Bronchial epithelial cell (primary cell): ENCODE measurements at regions not wholly inside any gene's neighbourhood (a gene's known extent, or its start where the extent isn't known, plus 50 kb on each side); places are given as distances from the start of the nearest gene placed in this dataset.
A peak's percentile ranks its signal among the peaks of the same experiment; 100 is the strongest.
"Not testable (repeated sequence)": the region's sequence is repeated elsewhere in the genome, so short reads cannot be mapped to it uniquely, and the experiment has no call there.

Source experiments
- DNase-seq: peaks from one replicate; pipeline ENCODE4 v3.0.0-alpha.2; 2010; ENCODE audit warnings: low read depth
- FAIRE-seq: peaks from 2 replicates; lab custom pipeline; 2011; peaks lifted over from hg19 to GRCh38; lab: Jason Lieb, UNC
- H3K27me3 ChIP-seq: 2 replicates; pipeline ENCODE4 v1.5.1; 2011; ENCODE audit warnings: low read length; ENCODE audit not compliant: control insufficient read depth, insufficient read depth
- H3K36me3 ChIP-seq: 2 replicates; pipeline ENCODE4 v1.5.1; 2011; ENCODE audit warnings: low read length; ENCODE audit not compliant: control insufficient read depth, insufficient read depth
- H3K4me3 ChIP-seq: 2 replicates; pipeline ENCODE4 v1.5.1; 2011; ENCODE audit warnings: mild to moderate bottlenecking, low read depth, low read length, control low read depth
- TF ChIP-seq, protein P1 (sequence below): IDR thresholded peaks from 2 replicates; pipeline ENCODE4 v1.5.1; 2011; ENCODE audit warnings: mild to moderate bottlenecking, moderate library complexity, low read length, control low read depth, inconsistent platforms; ENCODE audit not compliant: insufficient read depth, severe bottlenecking

DNA sequence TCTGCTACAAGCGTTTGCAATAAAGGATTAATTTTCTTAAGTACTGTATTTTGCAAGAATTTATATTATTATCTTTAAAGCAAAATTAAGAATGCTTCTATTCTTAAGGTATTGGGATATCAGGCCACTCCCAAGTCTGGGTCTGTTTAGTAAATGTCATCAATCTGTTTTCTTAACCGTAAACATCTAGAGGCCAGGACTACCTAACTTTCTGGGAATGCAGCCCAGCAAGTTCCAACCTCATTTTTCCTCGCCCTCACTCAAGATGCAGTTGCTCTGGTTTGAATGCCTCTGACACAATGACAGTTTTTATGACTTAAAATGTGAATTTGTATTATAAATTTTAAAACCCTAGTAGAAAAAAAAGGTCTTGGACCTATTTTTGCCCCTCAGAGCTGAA, 143.5 kb downstream of the INHBA start:
- H3K27me3 ChIP-seq = peaks cover 1% of the 10 kb centered on the region
- H3K36me3 ChIP-seq = no peaks in the 10 kb centered on the region
- FAIRE-seq (no peak), DNase-seq (peak; percentile 70)
- TF ChIP-seq, protein P1, sequence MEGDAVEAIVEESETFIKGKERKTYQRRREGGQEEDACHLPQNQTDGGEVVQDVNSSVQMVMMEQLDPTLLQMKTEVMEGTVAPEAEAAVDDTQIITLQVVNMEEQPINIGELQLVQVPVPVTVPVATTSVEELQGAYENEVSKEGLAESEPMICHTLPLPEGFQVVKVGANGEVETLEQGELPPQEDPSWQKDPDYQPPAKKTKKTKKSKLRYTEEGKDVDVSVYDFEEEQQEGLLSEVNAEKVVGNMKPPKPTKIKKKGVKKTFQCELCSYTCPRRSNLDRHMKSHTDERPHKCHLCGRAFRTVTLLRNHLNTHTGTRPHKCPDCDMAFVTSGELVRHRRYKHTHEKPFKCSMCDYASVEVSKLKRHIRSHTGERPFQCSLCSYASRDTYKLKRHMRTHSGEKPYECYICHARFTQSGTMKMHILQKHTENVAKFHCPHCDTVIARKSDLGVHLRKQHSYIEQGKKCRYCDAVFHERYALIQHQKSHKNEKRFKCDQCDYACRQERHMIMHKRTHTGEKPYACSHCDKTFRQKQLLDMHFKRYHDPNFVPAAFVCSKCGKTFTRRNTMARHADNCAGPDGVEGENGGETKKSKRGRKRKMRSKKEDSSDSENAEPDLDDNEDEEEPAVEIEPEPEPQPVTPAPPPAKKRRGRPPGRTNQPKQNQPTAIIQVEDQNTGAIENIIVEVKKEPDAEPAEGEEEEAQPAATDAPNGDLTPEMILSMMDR = no peak
- no peak overlapping the region for H3K4me3 ChIP-seq

DNA sequence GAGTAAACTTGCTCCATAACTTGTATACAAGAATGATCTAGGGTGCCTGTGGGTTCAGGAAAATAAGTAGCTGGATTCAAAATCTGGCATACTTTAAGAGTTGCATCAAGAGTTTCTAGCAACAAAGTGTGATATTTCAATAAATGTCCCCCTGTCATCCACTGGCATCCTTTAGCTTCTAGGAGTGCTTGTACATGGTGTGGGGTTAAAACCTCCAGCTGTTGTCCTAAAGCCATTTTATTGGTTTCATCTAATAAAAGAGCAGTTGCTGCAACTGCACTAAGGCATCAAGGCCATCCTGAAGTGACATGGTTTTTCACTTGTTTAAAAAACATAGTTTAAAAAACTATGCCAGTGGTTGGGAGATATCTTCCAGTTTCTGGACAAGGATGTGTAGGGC, 148.4 kb downstream of the INHBA start:
- no peaks in the 10 kb centered on the region for H3K36me3 ChIP-seq
- H3K27me3 ChIP-seq = peaks cover 1% of the 10 kb centered on the region
- no peak overlapping the region for H3K4me3 ChIP-seq
- DNase-seq (no peak), FAIRE-seq (no peak)
- TF ChIP-seq, protein P1 = no peak

DNA sequence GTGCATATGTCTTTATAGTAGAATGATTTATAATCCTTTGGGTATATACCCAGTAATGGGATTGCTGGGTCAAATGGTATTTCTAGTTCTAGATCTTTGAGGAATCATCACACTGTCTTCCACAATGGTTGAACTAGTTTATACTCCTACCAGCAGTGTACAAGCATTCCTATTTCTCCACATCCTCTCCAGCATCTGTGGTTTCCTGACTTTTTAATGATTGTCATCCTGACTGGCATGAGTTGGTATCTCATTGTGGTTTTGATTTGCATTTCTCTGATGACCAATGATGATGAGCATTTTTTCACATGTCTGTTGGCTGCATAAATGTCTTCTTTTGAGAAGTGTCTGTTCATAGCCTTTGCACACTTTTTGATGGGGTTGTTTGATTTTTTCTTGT, 152.8 kb downstream of the INHBA start:
- not testable (repeated sequence) for H3K36me3 ChIP-seq, FAIRE-seq, H3K4me3 ChIP-seq, H3K27me3 ChIP-seq
- peak; percentile 23 for DNase-seq

DNA sequence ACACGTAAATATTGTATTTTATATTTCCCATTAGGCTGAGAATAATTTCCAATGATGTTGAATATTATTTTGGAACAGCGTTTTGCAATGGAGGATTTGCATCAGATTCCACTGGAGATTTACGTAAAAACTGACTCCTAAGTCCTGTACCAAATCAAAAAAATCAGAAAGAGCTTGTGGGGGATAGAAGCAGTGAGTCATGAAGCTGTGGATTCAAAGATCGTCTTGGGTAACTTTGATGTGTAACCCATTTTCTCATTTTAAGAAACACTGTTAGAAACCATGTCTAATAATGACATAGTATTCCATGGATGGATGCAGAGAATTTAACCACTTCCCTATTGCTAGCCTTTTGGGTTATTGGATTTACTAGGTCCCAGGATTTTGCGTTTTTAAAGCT, 158.6 kb downstream of the INHBA start:
- no peak overlapping the region for H3K4me3 ChIP-seq

DNA sequence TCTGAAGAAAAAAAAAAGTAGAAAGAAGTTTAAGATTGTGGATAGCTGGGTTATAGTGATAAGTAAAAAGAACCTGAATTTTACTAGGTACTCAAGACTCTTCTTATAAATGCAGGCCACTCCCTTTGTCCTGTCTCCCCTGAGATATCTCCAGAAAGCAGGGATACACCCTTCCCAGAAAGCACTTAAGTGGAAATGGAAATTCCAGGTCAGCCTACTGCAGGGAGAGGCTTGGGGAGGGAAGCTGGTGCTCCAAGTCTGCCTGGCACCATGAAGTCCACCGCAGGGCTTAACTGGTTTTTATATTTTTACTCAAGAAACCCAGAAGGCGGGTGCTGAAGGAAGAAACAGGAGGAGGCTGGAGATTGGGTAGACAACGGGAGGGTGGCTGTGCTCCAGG, 162.3 kb downstream of the INHBA start:
- no peak for DNase-seq
- Histone ChIP-seq H3K4me3 (no peak overlapping the region), H3K36me3 (no peaks in the 10 kb centered on the region), H3K27me3 (no peaks in the 10 kb centered on the region)
- TF ChIP-seq, protein P1 = no peak
- no peak for FAIRE-seq

More for the DNA sequence above, 158.6 kb downstream of the INHBA start:
- DNase-seq (no peak), FAIRE-seq (no peak)
- Histone ChIP-seq H3K27me3 (no peaks in the 10 kb centered on the region), H3K36me3 (no peaks in the 10 kb centered on the region)
- TF ChIP-seq, protein P1 = no peak

DNA sequence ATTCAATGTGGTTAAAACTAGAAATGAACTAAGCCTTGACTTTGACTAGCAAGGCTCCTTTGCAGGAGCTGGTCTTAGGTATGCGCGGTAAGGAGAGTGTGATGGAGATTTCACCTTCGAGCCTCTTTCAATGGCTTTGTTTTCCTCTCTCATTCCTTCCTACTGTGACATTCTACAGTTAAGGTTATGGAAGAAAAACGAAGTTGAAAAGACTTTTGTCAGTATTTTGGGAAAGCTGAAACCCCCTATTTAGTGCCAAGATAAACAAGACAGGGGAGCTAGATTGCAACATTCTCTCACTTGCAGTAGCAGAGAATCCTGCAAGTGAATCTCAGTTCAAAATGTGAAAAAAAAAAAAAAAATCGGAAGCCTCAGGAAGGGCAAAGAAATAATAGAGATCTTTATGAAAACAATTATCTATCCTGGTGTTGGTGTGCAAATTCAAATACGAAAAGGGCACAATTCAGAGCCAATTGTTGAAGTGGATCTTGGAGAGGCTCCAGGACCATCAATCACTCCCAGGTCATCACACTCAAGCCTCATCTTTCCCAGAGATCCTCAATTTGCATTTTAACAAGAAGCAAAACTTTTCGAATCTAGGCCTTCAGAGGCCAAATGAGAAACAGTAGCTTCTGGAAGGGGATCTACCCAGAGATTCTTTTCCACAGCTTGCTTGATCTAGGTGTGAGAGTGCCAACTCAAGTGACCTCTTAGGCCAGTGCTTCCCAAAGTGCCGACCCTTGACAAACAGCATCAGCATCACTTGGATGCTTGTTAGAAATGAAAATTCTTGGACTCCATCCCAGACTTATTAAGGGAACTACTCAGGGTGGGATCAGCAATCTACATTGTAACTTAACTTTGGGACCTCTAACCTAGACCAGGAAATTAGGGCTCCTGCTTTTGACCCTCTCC, 163.8 kb downstream of the INHBA start:
- DNase-seq (no peak), FAIRE-seq (no peak)
- TF ChIP-seq, protein P1 = no peak
- Histone ChIP-seq H3K4me3 (no peak overlapping the region), H3K27me3 (no peaks in the 10 kb centered on the region), H3K36me3 (no peaks in the 10 kb centered on the region)
